BJ (cell line): ENCODE measurements at regions not wholly inside any gene's neighbourhood (a gene's known extent, or its start where the extent isn't known, plus 50 kb on each side); places are given as distances from the start of the nearest gene placed in this dataset.

Source experiments
- CTCF ChIA-PET: fragments of 350-600 bp; formaldehyde crosslinking; extraction: SDS; loops from one replicate; lab custom pipeline; 2021; ENCODE audit warnings: antibody characterized with exemption, inconsistent platforms; lab: Yijun Ruan, JAX
- POLR2A ChIA-PET: fragments of 300-600 bp; sonication (Branson Sonifier 250); formaldehyde crosslinking; extraction: SDS; loops from one replicate; lab custom pipeline; 2021; ENCODE audit warnings: antibody characterized with exemption; lab: Charles Lee
- DNase-seq: peaks from one replicate; pipeline ENCODE4 v3.0.0-alpha.2; 2011; ENCODE audit warnings: low read depth
- H3K27me3 ChIP-seq: 2 replicates; pipeline ENCODE4 v1.6.0; 2011; ENCODE audit warnings: low read length; ENCODE audit not compliant: control insufficient read depth, insufficient read depth
- H3K36me3 ChIP-seq: 2 replicates; pipeline ENCODE4 v1.5.1; 2011; ENCODE audit warnings: low read length; ENCODE audit not compliant: control insufficient read depth, insufficient read depth
- H3K4me3 ChIP-seq: 2 replicates; pipeline ENCODE4 v1.5.1; 2011; ENCODE audit warnings: low read depth, mild to moderate bottlenecking, control low read depth, low read length
- CTCF ChIP-seq: IDR thresholded peaks from 2 replicates; pipeline ENCODE4 v1.5.1; 2011; ENCODE audit warnings: low read depth, mild to moderate bottlenecking, control low read depth, inconsistent platforms, low read length, moderate library complexity; ENCODE audit not compliant: insufficient read depth

GRCh38 chr11:70843906-70844305, 408.5 kb downstream of the SHANK2 start:
- ChIA-PET POLR2A (no interaction called here), CTCF (no interaction called here)
- DNase-seq: no peak
- Histone ChIP-seq H3K27me3 (no peaks in the 10 kb centered on the region), H3K36me3 (no peaks in the 10 kb centered on the region), H3K4me3 (no peak overlapping the region)
- no peak for TF ChIP-seq CTCF

- Histone ChIP-seq H3K27me3 (no peaks in the 10 kb centered on the region), H3K4me3 (no peak overlapping the region), H3K36me3 (no peaks in the 10 kb centered on the region)
- no peak for DNase-seq
- ChIA-PET CTCF (no interaction called here), POLR2A (no interaction called here)
- TF ChIP-seq CTCF: no peak
Measured at GRCh38 chr11:70844387-70844786, 408.0 kb downstream of the SHANK2 start.

DNA sequence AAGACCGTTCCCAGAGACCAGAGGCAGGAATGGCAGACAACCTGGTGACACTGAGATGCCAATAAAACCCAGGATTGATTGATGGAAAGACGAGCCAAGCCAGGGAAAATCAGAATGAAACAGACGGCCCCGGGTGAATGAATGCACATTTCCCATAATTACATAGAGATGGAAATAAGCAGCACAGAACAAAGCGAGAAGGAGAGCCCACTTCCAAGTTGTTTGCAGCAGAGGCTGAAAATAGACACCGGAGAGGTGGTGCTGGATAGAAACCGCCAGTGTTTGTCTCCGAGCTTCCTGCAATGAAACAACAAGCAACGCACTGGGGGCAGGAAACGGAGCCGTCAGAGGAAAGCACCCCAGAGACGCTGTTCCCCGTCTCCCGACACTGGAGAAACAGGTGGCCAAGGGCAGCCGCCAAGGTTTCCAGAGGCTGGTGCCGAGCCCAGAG, 406.8 kb downstream of the SHANK2 start:
- DNase-seq: no peak
- no peak overlapping the region for H3K4me3 ChIP-seq
- TF ChIP-seq CTCF: no peak
- CTCF ChIA-PET: no interaction called here
- H3K36me3 ChIP-seq: no peaks in the 10 kb centered on the region
- POLR2A ChIA-PET: no interaction called here
- no peaks in the 10 kb centered on the region for H3K27me3 ChIP-seq

DNA sequence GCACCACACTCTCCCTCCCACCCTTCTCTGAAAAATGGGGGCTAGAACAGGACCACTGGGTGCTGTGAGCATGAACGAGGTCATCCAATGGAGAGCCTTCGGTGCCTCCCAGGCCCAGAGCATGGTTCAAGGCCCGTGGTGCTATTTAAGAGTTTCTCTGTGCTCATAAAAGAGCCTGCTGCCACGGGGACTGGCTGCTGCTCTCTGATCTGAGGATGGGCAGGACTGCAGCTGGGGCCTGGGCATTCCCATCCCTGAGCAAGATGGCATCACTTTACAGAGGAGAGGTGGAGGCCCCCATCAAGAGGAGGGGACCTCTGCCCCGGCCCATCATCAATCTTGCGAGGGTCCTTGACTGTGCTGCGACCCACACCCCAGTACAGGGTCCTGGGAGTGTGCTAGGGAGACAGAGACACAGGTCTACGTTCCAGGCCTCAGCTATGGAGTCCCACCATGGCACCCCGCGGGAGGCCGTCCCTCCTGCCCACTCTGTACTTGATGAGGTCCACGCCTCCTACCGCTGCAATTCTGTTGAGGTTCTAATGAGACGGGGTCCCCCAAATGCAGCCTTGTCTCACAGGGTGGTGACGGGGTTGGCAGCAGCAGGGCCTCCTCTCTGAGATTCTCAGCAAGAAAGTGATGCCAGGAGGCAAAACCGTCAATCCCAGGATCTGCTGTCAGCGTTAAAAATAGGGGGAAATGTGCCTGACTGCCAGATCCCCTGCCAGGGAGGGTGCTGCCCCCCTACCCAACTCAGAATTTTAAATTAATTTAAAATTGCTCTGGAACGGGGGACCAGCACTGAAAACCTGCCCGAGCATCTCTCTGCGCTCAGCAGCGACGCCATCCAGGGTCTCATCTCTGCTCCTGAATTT, 405.4 kb downstream of the SHANK2 start:
- POLR2A ChIA-PET: no interaction called here
- no peaks in the 10 kb centered on the region for H3K36me3 ChIP-seq
- no peak for DNase-seq
- no peak for TF ChIP-seq CTCF
- no peaks in the 10 kb centered on the region for H3K27me3 ChIP-seq
- no peak overlapping the region for H3K4me3 ChIP-seq
- CTCF ChIA-PET: no interaction called here

DNA sequence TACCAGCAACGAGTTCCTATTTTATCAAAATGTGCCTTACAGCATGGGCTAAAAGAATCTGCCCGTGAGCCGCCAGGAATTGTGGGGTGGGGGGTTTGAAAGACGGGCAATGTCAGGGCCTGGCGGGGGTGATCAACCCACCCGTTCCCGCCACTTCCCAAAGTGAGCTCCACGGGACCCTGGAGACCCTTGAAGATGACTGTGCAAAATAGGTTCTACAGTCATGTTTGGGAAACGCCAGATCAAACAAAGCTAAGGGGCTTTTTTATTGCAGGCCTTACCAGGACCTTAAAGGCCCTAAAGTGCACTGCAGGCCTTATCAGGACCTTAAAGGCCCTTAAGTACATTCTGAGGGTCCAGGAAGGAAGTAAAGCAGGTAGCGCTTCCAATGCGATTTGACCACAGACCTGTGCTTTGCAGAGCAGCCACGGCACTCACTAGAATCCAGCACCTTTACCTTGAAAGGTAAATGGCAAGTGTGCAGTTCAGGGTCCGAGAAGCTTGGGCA, 404.1 kb downstream of the SHANK2 start:
- CTCF ChIA-PET: interaction anchor here (0.9 kb wide), 1 partner anchor 33 kb away, joined by 4 read pairs; no protein-coding TSS in a partner anchor
- H3K36me3 ChIP-seq: no peaks in the 10 kb centered on the region
- no peak for TF ChIP-seq CTCF
- POLR2A ChIA-PET: no interaction called here
- no peak for DNase-seq
- no peaks in the 10 kb centered on the region for H3K27me3 ChIP-seq
- no peak overlapping the region for H3K4me3 ChIP-seq
